HepG2 (cell line): ENCODE measurements at regions not wholly inside any gene's neighbourhood (a gene's known extent, or its start where the extent isn't known, plus 50 kb on each side); places are given as distances from the start of the nearest gene placed in this dataset.

Experiments used
- ATAC-seq: fragments of 200-7000 bp; cut with Tn5 transposase; 3 replicates; pipeline ENCODE4 v1.9.1; 2020; ENCODE audit warnings: mild to moderate bottlenecking, moderate library complexity
- BruUV-seq: library from RNA; stranded (reverse); fragments of 400-500 nt; replicated peaks from 2 replicates; lab custom pipeline; 2021; lab: Mats Ljungman, UMichigan
- CTCF ChIA-PET: fragments of 300-600 bp; formaldehyde crosslinking; extraction: SDS; loops from one replicate; lab custom pipeline; 2021; ENCODE audit warnings: low total read pairs, inconsistent platforms, low intra/inter-chr PET ratio; lab: Yijun Ruan, JAX
- POLR2A ChIA-PET: fragments of 350-600 bp; sonication (Branson Sonifier 250); formaldehyde crosslinking; loops from one replicate; lab custom pipeline; 2020; ENCODE audit warnings: antibody characterized with exemption, inconsistent platforms; lab: Yijun Ruan, JAX
- DNase-seq: peaks from one replicate; pipeline ENCODE4 v3.0.0-alpha.2; 2015; ENCODE audit warnings: low spot score
- FAIRE-seq: peaks from 3 replicates; lab custom pipeline; 2011; peaks lifted over from hg19 to GRCh38; lab: Jason Lieb, UNC
- H2AFZ ChIP-seq: one replicate; pipeline ENCODE4 v1.6.1; 2011; ENCODE audit warnings: low read length, inconsistent platforms
- H3K27ac ChIP-seq: fragments of 300-600 bp; 3 replicates; pipeline ENCODE4 v1.8.0; 2011; ENCODE audit warnings: mixed run types, mild to moderate bottlenecking, mixed read lengths, low read length, inconsistent platforms; ENCODE audit not compliant: insufficient read depth; ENCODE audit errors: extremely low read length
- H3K27me3 ChIP-seq, 2 experiments: fragments of 200-600 bp in 1 of 2; 2 replicates in 1 of 2; 3 replicates in 1 of 2; pipeline versions ENCODE4 v1.6.0 to v1.8.0; 2011; ENCODE audit warnings: low read length in 2 of 2, mild to moderate bottlenecking in 2 of 2, moderate library complexity in 2 of 2, inconsistent platforms in 1 of 2; ENCODE audit not compliant: insufficient read depth in 2 of 2, control insufficient read depth in 1 of 2
- H3K36me3 ChIP-seq, 2 experiments: fragments of 200-600 bp in 1 of 2; replicated peaks in 1 of 2; 2 replicates in 1 of 2; 3 replicates in 1 of 2; pipeline versions ENCODE4 v1.5.1 to v1.8.0; 2011; ENCODE audit warnings: low read length in 2 of 2, inconsistent platforms in 1 of 2; ENCODE audit not compliant: insufficient read depth in 2 of 2, control insufficient read depth in 1 of 2
- H3K4me1 ChIP-seq: 2 replicates; pipeline ENCODE4 v1.5.1; 2012; ENCODE audit warnings: low read length, inconsistent platforms; ENCODE audit not compliant: insufficient read depth
- H3K4me2 ChIP-seq: 2 replicates; pipeline ENCODE4 v1.6.0; 2011; ENCODE audit warnings: low read depth, low read length, inconsistent platforms
- H3K4me3 ChIP-seq, 3 experiments: fragments of 200-600 bp in 1 of 3; sonication (generic), shearing (Covaris generic) in 1 of 3; replicated peaks in 1 of 3; 2 replicates each; pipeline ENCODE4 v1.5.1; 2011 to 2016; ENCODE audit warnings: low read length in 3 of 3, inconsistent platforms in 2 of 3, low read depth in 2 of 3, mild to moderate bottlenecking in 2 of 3, control low read depth in 1 of 3, mixed read lengths in 1 of 3; ENCODE audit not compliant: insufficient read depth in 1 of 3
- H3K79me2 ChIP-seq: one replicate; pipeline ENCODE4 v1.6.1; 2011; ENCODE audit warnings: low read length, inconsistent platforms; ENCODE audit not compliant: insufficient read depth
- H3K9ac ChIP-seq: 2 replicates; pipeline ENCODE4 v1.6.0; 2011; ENCODE audit warnings: mild to moderate bottlenecking, low read depth, low read length, inconsistent platforms; ENCODE audit not compliant: insufficient read depth
- H3K9me3 ChIP-seq: 2 replicates; pipeline ENCODE4 v1.5.1; 2012; ENCODE audit warnings: mild to moderate bottlenecking, low read length
- H4K20me1 ChIP-seq: 2 replicates; pipeline ENCODE4 v1.6.0; 2011; ENCODE audit warnings: inconsistent platforms, mild to moderate bottlenecking, low read length, moderate library complexity; ENCODE audit not compliant: insufficient read depth
- AHDC1 ChIP-seq: sonication (generic); formaldehyde crosslinking; IDR thresholded peaks from 2 replicates; pipeline ENCODE4 v1.5.1; 2020; ENCODE audit warnings: mild to moderate bottlenecking, missing genetic modification reagents, borderline replicate concordance
- ARNT2 ChIP-seq: sonication (generic); formaldehyde crosslinking; IDR thresholded peaks from 2 replicates; pipeline ENCODE4 v1.8.0; 2022; ENCODE audit warnings: mild to moderate bottlenecking, low read depth, missing genetic modification reagents, moderate library complexity
- GATAD1 ChIP-seq: IDR thresholded peaks from 2 replicates; pipeline ENCODE4 v1.6.1; 2016; ENCODE audit warnings: missing genetic modification reagents, missing compliant biosample characterization
- ZMYM4 ChIP-seq: sonication (generic); formaldehyde crosslinking; IDR thresholded peaks from 2 replicates; pipeline ENCODE4 v1.8.1; 2023; ENCODE audit warnings: mild to moderate bottlenecking, missing genetic modification reagents
- ZNF264 ChIP-seq: sonication (generic); formaldehyde crosslinking; IDR thresholded peaks from 2 replicates; pipeline ENCODE4 v1.4.0; 2020; ENCODE audit warnings: missing genetic modification reagents
- ZNF30 ChIP-seq: sonication (generic); formaldehyde crosslinking; IDR thresholded peaks from 2 replicates; pipeline ENCODE4 v1.5.0; 2020; ENCODE audit warnings: mild to moderate bottlenecking, missing genetic modification reagents
- ZNF552 ChIP-seq: sonication (generic); formaldehyde crosslinking; IDR thresholded peaks from 2 replicates; pipeline ENCODE4 v1.9.0; 2022; ENCODE audit warnings: missing genetic modification reagents, mild to moderate bottlenecking, borderline replicate concordance
- ZNF674 ChIP-seq: sonication (generic); formaldehyde crosslinking; IDR thresholded peaks from 2 replicates; pipeline ENCODE4 v1.5.0; 2020; ENCODE audit warnings: low read depth, mild to moderate bottlenecking, missing genetic modification reagents
- WGBS: methylation state at CpG from one replicate; pipeline ENCODE4 v1.1.6; 2017; ENCODE audit warnings: low lambda C conversion rate; 5-methylcytosine and 5-hydroxymethylcytosine counted together
- in situ Hi-C: cut with HindIII; loops from 2 replicates; pipeline ENCODE4 v1.10.0; 2017; ENCODE audit warnings: low pct_unique_long_range_greater_than_20kb; ENCODE audit not compliant: extremely low pct_ligation_motif_present
- intact Hi-C: fragments of 100-400 bp; cut with micrococcal nuclease; formaldehyde crosslinking; loops from one replicate; pipeline ENCODE4 v1.10.0; 2022; ENCODE audit not compliant: unreplicated experiment

GRCh38 chr5:4642525-4642924 is 497.6 kb upstream of the ADAMTS16 start (continued):
- TF ChIP-seq AHDC1 (no peak), ZNF552 (CRISPR knock-in tag) (no peak), ZNF674 (CRISPR knock-in tag) (no peak)
- TF ChIP-seq, all 625 proteins: peak for 2

GRCh38 chr5:4643190-4643589 is 496.9 kb upstream of the ADAMTS16 start:
- H3K27ac ChIP-seq, result no peak overlapping the region
- H2AFZ ChIP-seq, result no peak overlapping the region
- no peak for TF ChIP-seq ZMYM4 (CRISPR knock-in tag)
- TF ChIP-seq GATAD1 (CRISPR knock-in tag), result no peak
- TF ChIP-seq ZNF30, result no peak
- 0 out of 2 replicates have a peak, but pooled peaks have one; percentile 57 for TF ChIP-seq ZNF264 (CRISPR knock-in tag)
- TF ChIP-seq ARNT2 (CRISPR knock-in tag), result no peak
- CTCF ChIA-PET, result no interaction called here
- in situ Hi-C loops (no loop called here), intact Hi-C loops (no loop called here)
- H3K9me3 ChIP-seq, result peaks cover 12% of the 10 kb centered on the region
- H3K4me2 ChIP-seq, result no peak overlapping the region
- no peaks in the 10 kb centered on the region; a peak in 1 of 5 replicates for H3K27me3 ChIP-seq
- no TSS peak for BruUV-seq
- DNase-seq (no peak), FAIRE-seq (no peak), ATAC-seq (no peak)
- no peaks in the 10 kb centered on the region for H3K36me3 ChIP-seq
- H3K79me2 ChIP-seq, result no peaks in the 10 kb centered on the region
- no peaks in the 10 kb centered on the region for H4K20me1 ChIP-seq
- no peaks in the 10 kb centered on the region for H3K4me1 ChIP-seq
- POLR2A ChIA-PET, result no interaction called here
- no peak overlapping the region for H3K4me3 ChIP-seq
- H3K9ac ChIP-seq, result no peak overlapping the region
- 1% methylated on average over 2 of the region's 2 CpGs for WGBS
